GM06990 (cell line): ENCODE measurements at regions not wholly inside any gene's neighbourhood (a gene's known extent, or its start where the extent isn't known, plus 50 kb on each side); places are given as distances from the start of the nearest gene placed in this dataset.

Source experiments
- DNase-seq: peaks from one replicate; pipeline ENCODE4 v3.0.0-alpha.2; 2011; ENCODE audit not compliant: insufficient read length; ENCODE audit errors: extremely low read depth
- H3K27me3 ChIP-seq: replicated peaks from 2 replicates; pipeline ENCODE4 v1.6.0; 2011; ENCODE audit warnings: low read length; ENCODE audit not compliant: control insufficient read depth, insufficient read depth
- H3K36me3 ChIP-seq: 2 replicates; pipeline ENCODE4 v1.5.1; 2011; ENCODE audit warnings: low read length; ENCODE audit not compliant: control insufficient read depth, insufficient read depth
- H3K4me3 ChIP-seq: replicated peaks from 2 replicates; pipeline ENCODE4 v1.5.1; 2011; ENCODE audit warnings: low read depth, mild to moderate bottlenecking, control low read depth, low read length
- TF ChIP-seq, protein P1 (sequence below): IDR thresholded peaks from 2 replicates; pipeline ENCODE4 v1.5.1; 2011; ENCODE audit warnings: low read length, control low read depth, mild to moderate bottlenecking, inconsistent platforms; ENCODE audit not compliant: insufficient read depth, poor library complexity, severe bottlenecking

DNA sequence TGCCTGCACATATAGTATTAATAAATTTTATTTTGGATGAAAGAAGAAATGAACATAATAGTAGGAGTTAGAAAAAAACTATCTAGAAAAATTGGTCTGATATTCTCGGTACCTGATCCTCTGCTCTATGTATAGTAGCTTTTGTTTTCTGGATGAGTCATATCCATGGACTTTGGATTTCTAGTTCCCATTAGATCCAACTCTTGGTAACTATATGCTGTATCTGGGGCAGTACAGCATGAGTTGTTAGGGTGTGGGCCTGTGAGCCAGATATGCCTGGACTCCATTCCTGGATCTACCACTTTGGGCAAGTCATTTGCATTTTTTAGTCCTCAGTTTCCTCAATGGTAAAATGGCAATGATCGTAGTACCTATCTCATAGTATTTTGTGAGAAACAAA, 372.2 kb upstream of the PKN2 start:
- Histone ChIP-seq H3K27me3 (no peaks in the 10 kb centered on the region), H3K36me3 (no peaks in the 10 kb centered on the region), H3K4me3 (no peak overlapping the region)
- DNase-seq = no peak
- TF ChIP-seq, protein P1, sequence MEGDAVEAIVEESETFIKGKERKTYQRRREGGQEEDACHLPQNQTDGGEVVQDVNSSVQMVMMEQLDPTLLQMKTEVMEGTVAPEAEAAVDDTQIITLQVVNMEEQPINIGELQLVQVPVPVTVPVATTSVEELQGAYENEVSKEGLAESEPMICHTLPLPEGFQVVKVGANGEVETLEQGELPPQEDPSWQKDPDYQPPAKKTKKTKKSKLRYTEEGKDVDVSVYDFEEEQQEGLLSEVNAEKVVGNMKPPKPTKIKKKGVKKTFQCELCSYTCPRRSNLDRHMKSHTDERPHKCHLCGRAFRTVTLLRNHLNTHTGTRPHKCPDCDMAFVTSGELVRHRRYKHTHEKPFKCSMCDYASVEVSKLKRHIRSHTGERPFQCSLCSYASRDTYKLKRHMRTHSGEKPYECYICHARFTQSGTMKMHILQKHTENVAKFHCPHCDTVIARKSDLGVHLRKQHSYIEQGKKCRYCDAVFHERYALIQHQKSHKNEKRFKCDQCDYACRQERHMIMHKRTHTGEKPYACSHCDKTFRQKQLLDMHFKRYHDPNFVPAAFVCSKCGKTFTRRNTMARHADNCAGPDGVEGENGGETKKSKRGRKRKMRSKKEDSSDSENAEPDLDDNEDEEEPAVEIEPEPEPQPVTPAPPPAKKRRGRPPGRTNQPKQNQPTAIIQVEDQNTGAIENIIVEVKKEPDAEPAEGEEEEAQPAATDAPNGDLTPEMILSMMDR = no peak

- Histone ChIP-seq H3K27me3 (no peaks in the 10 kb centered on the region), H3K36me3 (no peaks in the 10 kb centered on the region), H3K4me3 (no peak overlapping the region)
- no peak for DNase-seq
- TF ChIP-seq, protein P1 = no peak
Measured at GRCh38 chr1:88317396-88317795, 366.7 kb upstream of the PKN2 start.

GRCh38 chr1:88318740-88319139, 365.3 kb upstream of the PKN2 start:
- Histone ChIP-seq H3K27me3 (no peaks in the 10 kb centered on the region; the same call in 1 of the 2 replicates), H3K4me3 (no peak overlapping the region), H3K36me3 (no peaks in the 10 kb centered on the region)
- TF ChIP-seq, protein P1 = no peak
- no peak for DNase-seq

GRCh38 chr1:88320291-88320690, 363.8 kb upstream of the PKN2 start:
- DNase-seq = no peak
- no peaks in the 10 kb centered on the region; the same call in 1 of the 2 replicates for H3K27me3 ChIP-seq

GRCh38 chr1:88321706-88322105, 362.4 kb upstream of the PKN2 start:
- Histone ChIP-seq H3K27me3 (no peaks in the 10 kb centered on the region; the same call in 1 of the 2 replicates), H3K4me3 (no peak overlapping the region), H3K36me3 (no peaks in the 10 kb centered on the region)
- TF ChIP-seq, protein P1 = no peak
- DNase-seq = no peak

More at GRCh38 chr1:88320291-88320690, 363.8 kb upstream of the PKN2 start:
- TF ChIP-seq, protein P1 = no peak
- Histone ChIP-seq H3K36me3 (no peaks in the 10 kb centered on the region), H3K4me3 (no peak overlapping the region)

GRCh38 chr1:88324899-88325298, 359.2 kb upstream of the PKN2 start:
- Histone ChIP-seq H3K4me3 (no peak overlapping the region), H3K36me3 (no peaks in the 10 kb centered on the region), H3K27me3 (no peaks in the 10 kb centered on the region; the same call in 1 of the 2 replicates)
- DNase-seq = no peak
- TF ChIP-seq, protein P1 = no peak
